ENCODE measurements at regions not wholly inside any gene's neighbourhood (a gene's known extent, or its start where the extent isn't known, plus 50 kb on each side); places are given as distances from the start of the nearest gene placed in this dataset.

DNA sequence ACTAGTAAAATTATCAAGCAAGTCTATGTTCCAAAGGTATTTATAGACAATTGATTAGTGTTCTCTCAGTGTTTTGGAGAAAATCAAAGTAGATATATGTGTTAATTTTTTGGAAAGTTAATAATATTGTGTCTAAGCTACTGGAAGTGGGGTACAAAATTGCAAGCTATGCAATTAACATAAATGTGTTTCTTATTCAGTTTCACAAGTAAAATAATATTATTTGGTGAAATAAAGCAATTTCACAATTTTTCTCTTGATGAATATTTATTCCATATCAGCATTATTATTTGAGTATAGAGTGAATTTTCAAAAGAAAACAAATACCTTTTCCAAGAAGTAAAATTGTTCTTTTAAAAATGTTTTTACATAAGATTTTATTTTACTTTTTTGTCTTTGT lies 1047.7 kb downstream of the TBL1XR1 start:
- H3K4me3 ChIP-seq (ENCODE audit: low read depth, low read length): no peak overlapping the region
- ChIA-PET CTCF (no interaction called here), POLR2A (no interaction called here)
- DNase-seq (ENCODE audit: low read depth, low spot score): no peak
- TF ChIP-seq CTCF (IDR thresholded peaks at IDR 0.05; ENCODE audit: insufficient read depth, low read length, missing control alignments): no peak

GRCh38 chr3:176147251-176147650 lies 1050.0 kb downstream of the TBL1XR1 start:
- no peak for DNase-seq (ENCODE audit: low read depth, low spot score)
- POLR2A ChIA-PET: no interaction called here
- CTCF ChIA-PET: no interaction called here
- no peak for TF ChIP-seq CTCF (IDR thresholded peaks at IDR 0.05; ENCODE audit: insufficient read depth, low read length, missing control alignments)
- no peak overlapping the region for H3K4me3 ChIP-seq (ENCODE audit: low read depth, low read length)

GRCh38 chr3:176141837-176142236 lies 1055.4 kb downstream of the TBL1XR1 start:
- ChIA-PET POLR2A (no interaction called here), CTCF (no interaction called here)
- no peak for DNase-seq (ENCODE audit: low read depth, low spot score)
- no peak overlapping the region for H3K4me3 ChIP-seq (ENCODE audit: low read depth, low read length)
- no peak for TF ChIP-seq CTCF (IDR thresholded peaks at IDR 0.05; ENCODE audit: insufficient read depth, low read length, missing control alignments)

- TF ChIP-seq CTCF (IDR thresholded peaks at IDR 0.05; ENCODE audit: insufficient read depth, low read length, missing control alignments): no peak
- no peak for DNase-seq (ENCODE audit: low read depth, low spot score)
- CTCF ChIA-PET: no interaction called here
- no peak overlapping the region for H3K4me3 ChIP-seq (ENCODE audit: low read depth, low read length)
- POLR2A ChIA-PET: no interaction called here
Observed at GRCh38 chr3:176120507-176120906, 1076.8 kb downstream of the TBL1XR1 start.

DNA sequence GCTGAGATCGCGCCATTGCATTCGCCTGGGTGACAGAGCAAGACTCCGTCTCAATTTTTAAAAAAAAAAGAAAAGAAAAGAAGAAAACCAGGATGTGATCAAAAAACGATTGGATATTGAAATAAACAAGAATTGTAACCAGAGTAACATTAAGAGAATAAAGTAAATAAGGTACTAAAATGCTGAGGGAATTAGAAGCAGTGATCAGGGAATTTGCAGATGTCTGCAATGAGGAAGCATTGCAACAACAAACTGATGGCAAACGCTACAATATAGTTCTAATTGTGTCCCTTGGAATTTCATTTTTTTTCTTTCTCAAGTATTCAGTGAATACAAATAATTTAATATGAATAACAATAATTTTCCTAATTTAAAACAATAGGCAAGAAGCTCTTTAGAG lies 1077.5 kb downstream of the TBL1XR1 start:
- ChIA-PET CTCF (no interaction called here), POLR2A (no interaction called here)
- no peak for DNase-seq (ENCODE audit: low read depth, low spot score)
- no peak for TF ChIP-seq CTCF (IDR thresholded peaks at IDR 0.05; ENCODE audit: insufficient read depth, low read length, missing control alignments)
- H3K4me3 ChIP-seq (ENCODE audit: low read depth, low read length): no peak overlapping the region

DNA sequence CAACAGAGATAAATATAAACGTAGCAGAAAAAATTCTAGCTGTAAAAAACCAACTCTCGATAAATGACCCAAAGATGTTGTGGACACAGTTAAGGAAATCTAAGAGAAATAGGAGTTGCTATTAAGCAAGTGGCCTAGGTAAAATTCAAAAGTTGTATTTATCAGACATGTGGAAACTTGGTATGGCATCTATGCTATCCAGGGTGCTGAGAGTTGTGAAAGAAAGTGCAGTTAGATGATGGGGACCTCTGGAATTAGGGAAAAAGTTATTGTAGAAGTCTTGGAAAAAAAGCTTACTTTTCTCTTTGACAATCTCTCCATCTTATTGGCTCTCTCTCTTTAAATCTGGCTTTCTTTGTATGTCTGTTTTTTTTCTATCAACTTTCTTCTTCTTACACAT lies 1090.9 kb downstream of the TBL1XR1 start:
- CTCF ChIA-PET: no interaction called here
- POLR2A ChIA-PET: no interaction called here
- H3K4me3 ChIP-seq (ENCODE audit: low read depth, low read length): no peak overlapping the region
- no peak for TF ChIP-seq CTCF (IDR thresholded peaks at IDR 0.05; ENCODE audit: insufficient read depth, low read length, missing control alignments)
- no peak for DNase-seq (ENCODE audit: low read depth, low spot score)

All from AG04449 (cell line).